ENCODE measurements at regions not wholly inside any gene's neighbourhood (a gene's known extent, or its start where the extent isn't known, plus 50 kb on each side); places are given as distances from the start of the nearest gene placed in this dataset.

DNA sequence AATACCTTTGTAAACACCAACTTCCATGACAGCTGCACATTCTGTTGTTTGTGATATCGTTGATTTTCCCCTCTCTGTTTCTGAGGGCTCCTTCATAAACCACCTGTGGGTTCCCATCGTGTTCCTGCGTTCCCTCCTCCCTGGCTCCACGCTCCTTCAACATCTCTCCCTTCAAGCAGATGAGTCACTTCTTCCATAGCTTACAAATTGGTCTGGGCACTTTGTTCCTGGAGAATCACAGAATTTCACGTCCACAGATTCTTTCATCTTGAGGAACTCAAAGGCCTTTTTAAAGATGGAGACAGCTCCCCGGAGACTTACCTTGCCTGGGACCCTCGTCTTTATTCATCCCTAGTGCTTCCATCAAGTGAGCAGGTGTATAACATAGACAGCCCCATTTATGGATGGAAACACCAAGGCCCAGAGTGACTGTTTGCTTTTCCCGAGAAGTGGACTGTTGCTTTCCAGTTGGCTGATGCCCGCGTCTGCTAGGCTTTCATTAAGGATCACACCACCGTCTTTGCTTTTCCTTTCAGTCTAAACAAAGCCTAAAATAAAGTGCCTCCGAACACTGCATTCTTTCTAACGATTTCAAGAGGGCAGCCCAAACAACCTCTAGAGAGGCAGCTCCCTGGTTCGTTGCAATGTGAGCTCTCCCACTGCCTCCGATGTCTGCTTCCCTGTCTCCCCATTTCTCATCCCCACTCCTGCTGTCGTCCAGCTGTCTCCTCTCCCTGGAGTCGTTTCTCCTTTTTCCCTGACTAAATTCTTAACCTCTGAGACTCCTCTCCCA is 146.3 kb upstream of the STX18 start:
- no peak for DNase-seq
- H3K4me3 ChIP-seq, result no peak overlapping the region
- BruUV-seq (replicated peaks), result no TSS peak
- no peaks in the 10 kb centered on the region for H3K9me3 ChIP-seq (ENCODE audit: insufficient read depth, low read depth)
- H3K9me2 ChIP-seq (ENCODE audit: insufficient read depth), result no peaks in the 10 kb centered on the region
- no peaks in the 10 kb centered on the region for H3K79me2 ChIP-seq (ENCODE audit: low read depth)
- H3K27me3 ChIP-seq (ENCODE audit: insufficient read depth, low read depth), result no peaks in the 10 kb centered on the region
- no peak overlapping the region for H3K4me2 ChIP-seq
- CTCF ChIA-PET, result no interaction called here
- no peak overlapping the region for H3K27ac ChIP-seq
- TF ChIP-seq, protein P1, sequence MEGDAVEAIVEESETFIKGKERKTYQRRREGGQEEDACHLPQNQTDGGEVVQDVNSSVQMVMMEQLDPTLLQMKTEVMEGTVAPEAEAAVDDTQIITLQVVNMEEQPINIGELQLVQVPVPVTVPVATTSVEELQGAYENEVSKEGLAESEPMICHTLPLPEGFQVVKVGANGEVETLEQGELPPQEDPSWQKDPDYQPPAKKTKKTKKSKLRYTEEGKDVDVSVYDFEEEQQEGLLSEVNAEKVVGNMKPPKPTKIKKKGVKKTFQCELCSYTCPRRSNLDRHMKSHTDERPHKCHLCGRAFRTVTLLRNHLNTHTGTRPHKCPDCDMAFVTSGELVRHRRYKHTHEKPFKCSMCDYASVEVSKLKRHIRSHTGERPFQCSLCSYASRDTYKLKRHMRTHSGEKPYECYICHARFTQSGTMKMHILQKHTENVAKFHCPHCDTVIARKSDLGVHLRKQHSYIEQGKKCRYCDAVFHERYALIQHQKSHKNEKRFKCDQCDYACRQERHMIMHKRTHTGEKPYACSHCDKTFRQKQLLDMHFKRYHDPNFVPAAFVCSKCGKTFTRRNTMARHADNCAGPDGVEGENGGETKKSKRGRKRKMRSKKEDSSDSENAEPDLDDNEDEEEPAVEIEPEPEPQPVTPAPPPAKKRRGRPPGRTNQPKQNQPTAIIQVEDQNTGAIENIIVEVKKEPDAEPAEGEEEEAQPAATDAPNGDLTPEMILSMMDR (conservative IDR thresholded peaks at IDR 0.05), result no peak
- no peak for TF ChIP-seq EZH2 (IDR thresholded peaks at IDR 0.05; ENCODE audit: low read depth)
- H3F3A ChIP-seq (ENCODE audit: insufficient read depth, low read depth), result no peaks in the 10 kb centered on the region
- H2AFZ ChIP-seq, result no peak overlapping the region
- peaks cover 4% of the 10 kb centered on the region; the same call in 1 of the 2 replicates for H3K4me1 ChIP-seq (replicated peaks; ENCODE audit: insufficient read depth)
- intact Hi-C loops (cut with micrococcal nuclease; ENCODE audit: unreplicated experiment), result no loop called here
- no peaks in the 10 kb centered on the region for H4K20me1 ChIP-seq (ENCODE audit: insufficient read depth)
- POLR2A ChIA-PET (ENCODE audit: unreplicated experiment), result no interaction called here
- no peaks in the 10 kb centered on the region for H3K36me3 ChIP-seq (ENCODE audit: low read depth)

DNA sequence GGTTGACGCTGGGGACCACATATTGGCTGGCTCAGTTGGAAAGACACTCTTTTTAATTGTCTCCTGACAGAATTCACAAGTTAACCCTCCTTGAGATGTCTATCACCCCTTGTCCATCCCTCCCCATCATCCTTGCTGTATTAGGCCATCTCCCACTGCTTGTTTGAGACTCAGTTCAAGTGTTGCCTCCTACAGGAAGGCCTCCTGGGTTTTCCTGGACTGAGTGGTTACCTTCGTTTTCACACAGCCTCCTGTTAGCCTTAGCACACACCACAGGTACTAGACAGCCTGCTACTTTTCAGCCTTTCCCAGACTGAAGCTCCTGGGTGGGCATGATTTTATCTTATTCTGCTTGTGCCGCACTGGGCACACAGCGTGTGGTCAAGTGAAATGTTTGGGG is 145.3 kb upstream of the STX18 start:
- H3K79me2 ChIP-seq (ENCODE audit: low read depth), result no peaks in the 10 kb centered on the region
- H3K4me1 ChIP-seq (replicated peaks; ENCODE audit: insufficient read depth), result no peaks in the 10 kb centered on the region
- intact Hi-C loops (cut with micrococcal nuclease; ENCODE audit: unreplicated experiment), result no loop called here
- POLR2A ChIA-PET (ENCODE audit: unreplicated experiment), result no interaction called here
- CTCF ChIA-PET, result no interaction called here
- H4K20me1 ChIP-seq (ENCODE audit: insufficient read depth), result no peaks in the 10 kb centered on the region
- H3K4me2 ChIP-seq, result no peak overlapping the region
- no peak overlapping the region for H3K4me3 ChIP-seq
- BruUV-seq (replicated peaks), result no TSS peak
- no peak for TF ChIP-seq EZH2 (IDR thresholded peaks at IDR 0.05; ENCODE audit: low read depth)
- H3K27me3 ChIP-seq (ENCODE audit: insufficient read depth, low read depth), result no peaks in the 10 kb centered on the region
- H3K27ac ChIP-seq, result no peak overlapping the region
- no peak overlapping the region for H2AFZ ChIP-seq
- no peaks in the 10 kb centered on the region for H3K9me2 ChIP-seq (ENCODE audit: insufficient read depth)
- H3F3A ChIP-seq (ENCODE audit: insufficient read depth, low read depth), result no peaks in the 10 kb centered on the region
- DNase-seq, result no peak
- H3K36me3 ChIP-seq (ENCODE audit: low read depth), result no peaks in the 10 kb centered on the region
- no peaks in the 10 kb centered on the region for H3K9me3 ChIP-seq (ENCODE audit: insufficient read depth, low read depth)

DNA sequence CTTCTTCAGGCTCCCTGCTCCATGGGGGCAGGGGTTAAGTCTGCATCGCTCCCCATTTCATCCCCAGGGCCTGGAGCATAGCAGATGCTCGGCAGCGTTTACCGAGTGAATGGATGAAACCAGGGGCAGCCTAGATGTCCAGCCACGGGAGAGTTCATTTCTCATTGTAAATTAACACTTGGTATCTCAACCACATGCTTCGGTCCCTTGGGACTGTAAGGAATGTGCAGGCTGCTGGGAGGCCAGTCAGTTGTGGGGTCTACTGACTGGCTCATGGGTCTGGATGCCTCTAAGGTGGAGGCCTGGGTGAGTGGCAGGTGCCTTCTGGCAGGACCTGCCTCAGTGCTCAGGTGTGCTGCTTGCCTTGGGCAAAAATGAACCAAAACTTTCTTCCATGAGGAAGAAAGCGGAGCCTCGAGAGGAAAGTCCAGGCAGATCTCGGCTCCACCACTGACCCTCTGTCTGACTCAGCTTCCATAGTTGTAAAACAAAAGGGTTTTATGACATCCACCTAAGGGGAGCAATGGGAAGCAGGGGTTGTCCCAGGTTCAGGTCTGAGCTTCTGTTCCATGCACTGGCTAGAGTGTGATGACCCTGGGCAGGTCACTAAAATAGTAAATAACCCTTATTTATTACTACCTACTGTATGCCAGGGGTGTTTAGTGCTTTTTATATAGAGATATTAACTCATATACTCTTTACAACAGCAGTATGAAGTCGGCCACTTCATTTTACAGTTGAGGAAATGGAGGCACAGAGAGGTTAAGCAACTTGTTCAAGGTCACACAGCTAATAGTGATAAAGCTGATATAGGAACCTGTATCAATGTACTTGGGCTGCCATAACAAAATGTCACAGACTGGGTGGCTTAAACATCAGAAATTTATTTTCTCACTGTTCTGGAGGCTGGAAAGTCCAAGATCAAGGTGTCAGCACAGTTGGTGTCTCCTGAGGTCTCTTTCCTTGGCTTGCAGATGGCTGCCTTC is 144.3 kb upstream of the STX18 start:
- Histone ChIP-seq H3K36me3 (ENCODE audit: low read depth) (no peaks in the 10 kb centered on the region), H3F3A (ENCODE audit: insufficient read depth, low read depth) (no peaks in the 10 kb centered on the region), H3K4me1 (replicated peaks; ENCODE audit: insufficient read depth) (no peaks in the 10 kb centered on the region), H3K9me2 (ENCODE audit: insufficient read depth) (no peaks in the 10 kb centered on the region), H3K27ac (no peak overlapping the region), H3K4me3 (no peak overlapping the region), H3K9me3 (ENCODE audit: insufficient read depth, low read depth) (no peaks in the 10 kb centered on the region), H3K79me2 (ENCODE audit: low read depth) (no peaks in the 10 kb centered on the region), H4K20me1 (ENCODE audit: insufficient read depth) (no peaks in the 10 kb centered on the region), H2AFZ (no peak overlapping the region), H3K4me2 (no peak overlapping the region), H3K27me3 (ENCODE audit: insufficient read depth, low read depth) (no peaks in the 10 kb centered on the region)
- ChIA-PET CTCF (no interaction called here), POLR2A (ENCODE audit: unreplicated experiment) (no interaction called here)
- intact Hi-C loops (cut with micrococcal nuclease; ENCODE audit: unreplicated experiment), result no loop called here
- BruUV-seq (replicated peaks), result no TSS peak
- TF ChIP-seq, protein P1 (conservative IDR thresholded peaks at IDR 0.05), result no peak
- TF ChIP-seq EZH2 (IDR thresholded peaks at IDR 0.05; ENCODE audit: low read depth), result no peak
- DNase-seq, result no peak

Data from PC-9 (cell line).